Kidney (tissue), 13 donors: ENCODE measurements at regions not wholly inside any gene's neighbourhood (a gene's known extent, or its start where the extent isn't known, plus 50 kb on each side); places are given as distances from the start of the nearest gene placed in this dataset.

ENCODE experiments used
- DNase-seq, 5 donors: peaks; one replicate each; pipeline ENCODE4 v3.0.0-alpha.2; 2013 to 2020
- FAIRE-seq: peaks from 2 replicates; lab custom pipeline; 2012; peaks lifted over from hg19 to GRCh38; lab: Jason Lieb, UNC
- H3K27ac ChIP-seq, 2 donors: one replicate each; pipeline ENCODE4 v1.7.0; 2013; ENCODE audit warnings: low read depth in 2 of 2, low read length in 2 of 2, inconsistent platforms in 1 of 2
- H3K27me3 ChIP-seq: one replicate; pipeline ENCODE4 v1.7.1; 2013; ENCODE audit warnings: low read length, inconsistent platforms; ENCODE audit not compliant: control insufficient read depth, insufficient read depth
- H3K36me3 ChIP-seq, 3 donors: one replicate each; pipeline versions ENCODE4 v1.7.0 to v1.7.1; 2013; ENCODE audit warnings: low read length in 3 of 3, control low read depth in 1 of 3, inconsistent platforms in 1 of 3; ENCODE audit not compliant: insufficient read depth in 3 of 3, control insufficient read depth in 2 of 3
- H3K4me1 ChIP-seq, 3 donors: one replicate each; pipeline versions ENCODE4 v1.7.0 to v1.7.1; 2013; ENCODE audit warnings: low read length in 3 of 3, inconsistent platforms in 1 of 3, low read depth in 1 of 3; ENCODE audit not compliant: control insufficient read depth in 2 of 3, insufficient read depth in 2 of 3
- H3K4me3 ChIP-seq, 3 donors: one replicate each; pipeline versions ENCODE4 v1.7.0 to v1.8.1; 2013; ENCODE audit warnings: low read length in 3 of 3, control low read depth in 1 of 3, inconsistent platforms in 1 of 3
- H3K9ac ChIP-seq, 3 donors: one replicate each; pipeline versions ENCODE4 v1.7.0 to v1.7.1; 2013; ENCODE audit warnings: low read length in 3 of 3, control low read depth in 1 of 3, inconsistent platforms in 1 of 3
- H3K9me3 ChIP-seq, 3 donors: one replicate each; pipeline versions ENCODE4 v1.7.0 to v1.7.1; 2013; ENCODE audit warnings: low read length in 3 of 3, control low read depth in 1 of 3, inconsistent platforms in 1 of 3; ENCODE audit not compliant: control insufficient read depth in 2 of 3, insufficient read depth in 1 of 3
- intact Hi-C: fragments of 100-400 bp; cut with DNase I; formaldehyde crosslinking; loops from one replicate; pipeline ENCODE4 v1.11.1; 2022
- TF ChIP-seq, protein P1 (sequence below): IDR thresholded peaks from 3 replicates; pipeline ENCODE4 v1.5.1; 2012; ENCODE audit warnings: mild to moderate bottlenecking, moderate library complexity, borderline replicate concordance; ENCODE audit not compliant: insufficient read depth; ENCODE audit errors: extremely low read depth
- donor health status: control.
- donor health status: control.
- donor health status: control.
- donor health status: control.
- donor health status: control.
- donor health status: DM: yes; HTN: yes; CAD: no.
- donor health status: Normal renal cell carcinoma (clear cell type).

GRCh38 chr2:234751275-234751973, 200.4 kb upstream of the SH3BP4 start:
- TF ChIP-seq, protein P1, sequence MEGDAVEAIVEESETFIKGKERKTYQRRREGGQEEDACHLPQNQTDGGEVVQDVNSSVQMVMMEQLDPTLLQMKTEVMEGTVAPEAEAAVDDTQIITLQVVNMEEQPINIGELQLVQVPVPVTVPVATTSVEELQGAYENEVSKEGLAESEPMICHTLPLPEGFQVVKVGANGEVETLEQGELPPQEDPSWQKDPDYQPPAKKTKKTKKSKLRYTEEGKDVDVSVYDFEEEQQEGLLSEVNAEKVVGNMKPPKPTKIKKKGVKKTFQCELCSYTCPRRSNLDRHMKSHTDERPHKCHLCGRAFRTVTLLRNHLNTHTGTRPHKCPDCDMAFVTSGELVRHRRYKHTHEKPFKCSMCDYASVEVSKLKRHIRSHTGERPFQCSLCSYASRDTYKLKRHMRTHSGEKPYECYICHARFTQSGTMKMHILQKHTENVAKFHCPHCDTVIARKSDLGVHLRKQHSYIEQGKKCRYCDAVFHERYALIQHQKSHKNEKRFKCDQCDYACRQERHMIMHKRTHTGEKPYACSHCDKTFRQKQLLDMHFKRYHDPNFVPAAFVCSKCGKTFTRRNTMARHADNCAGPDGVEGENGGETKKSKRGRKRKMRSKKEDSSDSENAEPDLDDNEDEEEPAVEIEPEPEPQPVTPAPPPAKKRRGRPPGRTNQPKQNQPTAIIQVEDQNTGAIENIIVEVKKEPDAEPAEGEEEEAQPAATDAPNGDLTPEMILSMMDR, result no peak
- DNase-seq, result peak in 2 of 5 donors; percentile 44 to 49
- no peaks in the 10 kb centered on the region for H3K9me3 ChIP-seq
- no peak for FAIRE-seq
- no peaks in the 10 kb centered on the region for H3K4me1 ChIP-seq
- no peaks in the 10 kb centered on the region for H3K36me3 ChIP-seq
- no peak overlapping the region for H3K27ac ChIP-seq
- no peak overlapping the region for H3K9ac ChIP-seq
- H3K4me3 ChIP-seq, result no peak overlapping the region
- H3K27me3 ChIP-seq, result no peaks in the 10 kb centered on the region
- intact Hi-C loops, result no loop called here

DNA sequence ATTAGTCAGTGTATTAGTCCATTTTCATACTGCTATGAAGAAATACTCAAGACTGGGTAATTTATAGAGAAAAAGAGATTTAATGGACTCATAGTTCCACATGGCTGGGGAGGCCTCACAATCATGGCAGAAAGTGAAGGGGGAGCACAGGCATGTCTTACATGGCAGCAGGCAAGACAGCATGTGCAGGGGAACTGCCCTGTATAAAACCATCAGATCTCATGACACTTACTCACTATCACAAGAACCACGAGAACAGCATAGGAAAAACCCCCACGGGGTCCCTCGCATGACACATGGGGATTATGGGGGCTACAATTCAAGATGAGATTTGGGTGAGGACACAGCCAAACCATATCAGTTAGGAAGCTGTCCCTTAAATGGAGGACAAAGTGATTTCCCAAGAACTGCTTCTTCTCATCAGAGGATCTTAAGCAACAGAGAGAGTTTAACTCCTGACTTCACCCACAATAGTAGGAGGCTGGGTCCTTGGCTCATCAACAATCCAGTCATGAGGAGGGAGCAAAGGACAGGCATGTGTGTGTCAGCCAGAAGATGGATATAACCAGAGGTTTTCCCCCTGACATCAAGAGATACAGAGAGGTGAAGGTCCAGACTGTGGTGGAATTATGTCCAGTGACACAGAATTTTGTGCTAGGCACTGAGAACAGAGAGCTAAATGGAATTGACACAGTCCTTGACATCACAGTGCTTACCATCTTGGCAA, 203.8 kb upstream of the SH3BP4 start:
- no peak for DNase-seq
- intact Hi-C loops, result no loop called here

GRCh38 chr2:234747032-234747431, 204.8 kb upstream of the SH3BP4 start:
- H3K27me3 ChIP-seq, result no peaks in the 10 kb centered on the region
- H3K36me3 ChIP-seq, result no peaks in the 10 kb centered on the region
- H3K9ac ChIP-seq, result no peak overlapping the region
- H3K4me3 ChIP-seq, result no peak overlapping the region
- no peak for DNase-seq
- H3K9me3 ChIP-seq, result no peaks in the 10 kb centered on the region
- TF ChIP-seq, protein P1, result no peak
- H3K4me1 ChIP-seq, result no peaks in the 10 kb centered on the region
- intact Hi-C loops, result no loop called here
- H3K27ac ChIP-seq, result no peak overlapping the region
- no peak for FAIRE-seq

More for the DNA sequence above, 203.8 kb upstream of the SH3BP4 start:
- Histone ChIP-seq H3K4me3 (no peak overlapping the region), H3K9me3 (no peaks in the 10 kb centered on the region), H3K4me1 (no peaks in the 10 kb centered on the region), H3K36me3 (no peaks in the 10 kb centered on the region), H3K27me3 (no peaks in the 10 kb centered on the region), H3K27ac (no peak overlapping the region), H3K9ac (no peak overlapping the region)
- TF ChIP-seq, protein P1, result no peak
- FAIRE-seq, result no peak
